GM21825 (cell line): ENCODE measurements at regions not wholly inside any gene's neighbourhood (a gene's known extent, or its start where the extent isn't known, plus 50 kb on each side); places are given as distances from the start of the nearest gene placed in this dataset.
"Not testable (repeated sequence)": the region's sequence is repeated elsewhere in the genome, so short reads cannot be mapped to it uniquely, and the experiment has no call there.

ENCODE experiments used
- ATAC-seq: cut with Tn5 transposase; IDR thresholded peaks from one replicate; pipeline ENCODE4 v1.9.1; 2021; ENCODE audit warnings: mild to moderate bottlenecking, moderate library complexity; ENCODE audit not compliant: unreplicated experiment

DNA sequence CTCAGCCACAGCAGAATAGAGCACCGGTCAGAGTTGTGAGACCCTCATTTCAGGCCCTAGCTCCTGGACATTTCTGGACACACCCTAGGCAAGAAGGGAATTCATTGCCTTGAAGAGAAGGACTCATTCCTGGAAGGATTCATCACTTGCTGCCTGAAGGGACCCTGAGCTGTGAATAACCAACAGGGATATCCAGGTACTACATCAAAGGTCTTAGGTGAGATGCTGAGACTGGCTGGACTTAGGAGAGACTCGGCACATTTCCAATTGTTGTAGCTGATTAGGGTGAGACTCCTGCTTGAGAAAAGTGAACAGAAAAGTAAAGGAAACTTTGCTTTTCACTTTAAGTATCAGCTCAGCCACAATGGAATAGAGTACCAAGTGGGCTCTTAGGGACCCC lies 208.1 kb upstream of the CDKN2B start:
- ATAC-seq: no peak

DNA sequence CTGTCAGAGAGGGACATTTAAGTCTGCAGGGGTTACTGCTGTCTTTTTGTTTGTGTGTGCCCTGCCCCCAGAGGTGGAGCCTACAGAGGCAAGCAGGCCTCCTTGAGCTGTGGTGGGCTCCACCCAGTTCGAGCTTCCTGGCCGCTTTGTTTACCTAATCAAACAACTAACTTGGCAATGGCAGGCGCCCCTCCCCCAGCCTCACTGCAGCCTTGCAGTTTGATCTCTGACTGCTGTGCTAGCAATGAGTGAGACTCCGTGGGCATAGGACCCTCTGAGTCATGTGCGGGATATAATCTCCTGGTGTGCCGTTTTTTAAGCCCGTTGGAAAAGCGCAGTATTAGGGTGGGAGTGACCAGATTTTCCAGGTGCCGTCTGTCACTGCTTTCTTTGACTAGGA lies 216.8 kb upstream of the CDKN2B start:
- ATAC-seq: not testable (repeated sequence)

DNA sequence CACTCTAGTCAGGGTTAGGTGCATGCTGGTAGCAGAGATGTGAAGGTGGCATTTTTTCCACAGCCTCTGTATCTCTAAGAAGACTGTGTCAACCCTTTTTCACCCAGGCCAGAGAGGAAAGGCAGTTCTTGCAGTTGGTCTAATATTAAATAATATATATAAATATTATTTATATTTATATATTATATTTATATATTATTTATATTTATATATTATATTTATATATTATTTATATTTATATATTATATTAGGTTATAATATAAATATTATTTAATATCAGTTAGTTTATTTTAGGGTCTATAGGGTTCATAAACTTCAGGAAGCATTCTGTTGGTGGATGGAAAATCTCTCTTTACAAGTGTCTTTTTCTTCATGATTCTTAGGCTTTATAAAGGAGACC lies 218.6 kb upstream of the DMRTA1 start:
- no peak for ATAC-seq

DNA sequence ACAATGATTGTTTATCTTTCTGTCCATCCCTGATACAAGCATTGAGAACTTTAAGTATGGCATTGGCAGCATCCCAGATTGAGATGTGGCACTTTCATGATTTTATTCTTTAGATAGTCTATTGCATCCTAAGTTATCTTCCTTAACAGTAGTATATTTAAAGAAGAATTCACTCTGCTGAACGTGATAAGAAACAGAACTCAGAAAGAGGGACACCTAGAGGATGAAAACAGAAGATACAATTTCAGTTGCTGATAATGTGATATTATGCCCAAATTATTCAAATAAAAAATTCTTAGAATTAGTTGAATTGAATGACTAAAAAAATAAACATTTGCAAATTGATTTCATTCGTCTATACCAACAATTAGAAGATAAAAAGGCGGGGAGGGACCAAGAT lies 218.1 kb upstream of the DMRTA1 start:
- ATAC-seq: no peak

DNA sequence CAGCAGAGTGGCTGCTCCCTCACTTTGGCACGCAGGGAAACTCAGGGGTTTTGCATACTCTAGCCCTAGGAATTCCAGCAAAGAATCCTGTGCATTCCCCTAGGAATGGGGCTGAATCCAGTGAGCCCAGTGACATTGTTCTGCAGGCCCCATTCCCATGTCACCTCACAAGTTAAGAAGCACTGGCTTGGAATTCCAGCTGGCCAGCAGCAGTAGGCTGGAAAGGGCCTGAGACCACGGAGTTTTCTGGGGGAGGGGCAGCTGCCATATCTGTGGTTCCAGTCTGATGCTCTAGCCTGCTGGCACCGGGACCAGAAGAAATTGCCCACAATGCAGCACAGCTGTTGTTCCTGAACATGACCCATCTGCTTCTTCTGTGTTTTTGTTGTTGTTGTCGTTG lies 217.6 kb upstream of the DMRTA1 start:
- no peak for ATAC-seq

DNA sequence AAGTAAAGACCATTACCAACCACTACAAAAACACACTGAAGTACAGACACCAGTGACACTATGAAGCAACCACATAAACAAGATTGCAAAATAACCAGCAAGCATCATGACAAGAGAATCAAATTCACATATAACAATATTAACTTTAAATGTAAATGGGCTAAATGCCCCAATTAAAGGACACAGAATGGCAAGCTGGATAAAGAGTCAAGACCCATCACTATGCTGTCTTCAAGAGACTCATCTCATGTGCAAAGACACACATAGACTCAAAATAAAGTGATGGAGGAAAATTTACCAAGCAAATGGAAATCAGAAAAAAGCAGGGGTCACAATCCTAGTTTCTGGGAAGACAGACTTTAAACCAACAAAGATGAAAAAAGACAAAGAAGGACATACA lies 215.3 kb upstream of the DMRTA1 start:
- ATAC-seq: not testable (repeated sequence)

DNA sequence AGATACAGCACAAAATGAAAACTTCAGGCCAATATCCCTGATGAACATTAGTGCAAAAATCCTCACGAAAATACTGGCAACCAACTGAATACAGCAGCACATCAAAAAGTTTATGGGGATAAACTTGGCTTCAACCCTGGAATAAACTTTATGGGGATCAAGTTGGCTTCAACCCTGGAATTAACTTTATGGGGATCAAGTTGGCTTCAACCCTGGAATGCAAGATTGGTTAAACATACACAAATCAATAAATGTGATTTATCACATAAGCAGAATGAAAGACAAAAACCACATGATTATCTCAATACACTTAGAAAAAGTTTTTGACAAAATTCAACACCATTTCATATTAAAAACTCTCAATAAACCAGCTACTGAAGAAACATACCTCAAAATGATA lies 213.7 kb upstream of the DMRTA1 start:
- no peak for ATAC-seq

DNA sequence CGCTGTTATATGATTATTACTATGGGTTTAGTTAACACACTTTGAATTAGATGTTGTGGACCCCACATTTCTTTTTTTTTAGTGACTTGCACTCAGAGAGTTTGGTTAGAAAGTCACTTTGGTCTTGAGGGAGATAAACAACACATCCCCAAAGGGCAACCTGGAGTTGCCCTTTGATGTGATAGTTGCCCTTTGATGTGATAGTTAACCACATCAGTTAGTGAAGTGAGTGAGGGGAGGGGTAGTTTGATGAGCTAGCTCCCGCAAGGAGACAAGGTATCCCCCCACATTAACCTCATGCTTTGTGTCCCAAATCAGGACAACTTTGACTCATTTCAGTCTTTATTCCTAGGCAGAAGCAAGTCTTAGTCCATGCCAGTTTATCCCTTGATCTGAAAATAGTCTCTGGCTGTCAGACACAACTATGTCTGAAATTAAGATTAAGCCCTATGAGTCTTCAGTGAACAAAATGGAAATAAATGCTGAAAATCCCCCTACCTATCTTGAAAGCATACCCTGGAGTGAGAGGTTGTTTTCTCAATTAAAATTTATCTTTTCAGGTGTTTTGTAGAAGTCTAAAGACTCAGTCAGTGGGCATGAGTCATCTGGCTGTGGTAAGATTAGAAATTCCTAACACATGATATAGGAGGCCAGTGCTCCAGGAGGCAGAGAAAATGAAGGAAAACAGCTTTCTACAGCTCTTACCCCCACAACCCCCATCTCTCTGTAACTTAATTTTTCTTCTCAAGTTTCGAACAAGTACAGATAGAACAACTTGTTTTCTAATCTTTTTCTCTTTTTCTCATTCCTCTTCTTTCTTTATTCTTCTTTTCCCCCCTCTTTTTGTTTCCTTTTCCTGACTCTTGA lies 208.9 kb upstream of the DMRTA1 start:
- ATAC-seq: no peak

DNA sequence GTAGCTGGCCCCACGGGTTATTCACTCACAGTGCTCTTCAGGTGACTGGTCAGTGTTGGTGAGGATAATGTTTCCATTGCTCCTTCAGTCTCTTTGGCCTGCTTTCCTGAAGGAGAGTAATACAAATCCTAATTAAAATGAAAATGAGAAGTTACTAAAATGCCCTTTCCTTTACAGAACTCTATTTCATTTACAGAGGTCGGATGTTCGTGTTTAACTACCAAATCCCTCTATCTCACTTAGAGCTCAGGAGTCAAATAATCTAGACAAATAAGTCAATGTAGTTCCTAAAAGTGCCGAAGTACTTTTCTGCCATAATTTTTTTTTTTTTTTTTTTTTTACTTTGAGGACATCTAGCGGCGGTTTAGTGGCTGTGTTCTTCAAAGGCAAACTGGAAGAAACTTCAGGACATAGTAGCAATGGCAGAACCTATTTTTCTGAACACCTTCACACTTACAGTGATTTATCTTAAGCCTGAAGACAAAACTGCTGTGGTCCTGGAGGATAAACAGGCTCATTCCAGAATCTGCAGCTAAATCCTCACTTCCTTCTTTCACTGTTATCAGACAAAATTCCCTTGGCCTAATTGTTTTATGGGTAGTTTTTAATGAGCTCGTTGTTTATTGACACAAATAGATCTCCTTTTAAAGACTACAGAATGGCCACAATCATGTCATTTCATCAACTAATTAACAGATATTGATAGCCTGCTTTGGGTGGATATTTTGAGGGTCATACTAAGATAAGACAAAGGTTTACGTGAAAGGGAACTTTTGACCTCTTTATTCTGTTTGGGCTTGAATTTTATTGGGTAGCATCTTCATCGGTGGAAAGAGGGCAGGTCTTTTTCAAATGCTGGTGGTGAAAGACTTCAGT lies 207.6 kb upstream of the DMRTA1 start:
- no peak for ATAC-seq

DNA sequence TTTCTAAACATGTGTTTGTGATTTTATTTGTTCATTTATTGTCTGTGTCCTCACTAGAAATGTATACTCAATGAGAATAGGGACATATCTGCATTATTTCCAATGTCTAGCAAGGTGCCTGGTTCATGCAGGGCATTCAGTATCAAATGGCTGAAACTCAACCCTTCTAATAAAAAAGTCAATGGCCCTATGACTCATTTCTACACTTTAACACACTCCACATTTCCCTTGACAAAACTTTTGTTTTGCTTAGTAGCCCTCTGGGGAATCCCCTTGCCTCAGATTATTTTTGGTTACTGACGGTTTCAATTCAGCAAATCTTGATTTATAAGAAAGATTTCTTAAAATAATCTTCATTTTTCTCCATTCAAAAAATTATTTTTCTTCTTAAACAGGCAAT lies 206.0 kb upstream of the DMRTA1 start:
- peak; percentile 74 for ATAC-seq

DNA sequence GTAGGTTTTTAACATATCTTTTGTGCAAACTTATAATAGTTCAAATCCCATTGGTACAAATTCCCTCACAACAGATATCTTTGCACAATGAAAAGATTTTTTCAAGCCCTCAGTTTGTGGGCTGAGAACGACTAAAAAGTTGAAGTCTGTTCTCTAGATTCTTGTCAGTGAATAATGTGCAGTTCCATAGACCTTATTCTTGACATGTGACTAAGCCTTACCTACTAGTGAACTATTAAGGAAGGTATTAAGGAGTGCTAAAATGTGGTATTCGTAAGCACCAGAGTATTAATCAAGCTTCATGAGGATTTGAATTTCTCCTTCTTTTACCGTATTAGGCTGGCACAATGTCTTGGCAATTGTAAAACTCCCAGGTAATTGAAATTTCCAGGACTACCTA lies 205.6 kb upstream of the DMRTA1 start:
- ATAC-seq: no peak

DNA sequence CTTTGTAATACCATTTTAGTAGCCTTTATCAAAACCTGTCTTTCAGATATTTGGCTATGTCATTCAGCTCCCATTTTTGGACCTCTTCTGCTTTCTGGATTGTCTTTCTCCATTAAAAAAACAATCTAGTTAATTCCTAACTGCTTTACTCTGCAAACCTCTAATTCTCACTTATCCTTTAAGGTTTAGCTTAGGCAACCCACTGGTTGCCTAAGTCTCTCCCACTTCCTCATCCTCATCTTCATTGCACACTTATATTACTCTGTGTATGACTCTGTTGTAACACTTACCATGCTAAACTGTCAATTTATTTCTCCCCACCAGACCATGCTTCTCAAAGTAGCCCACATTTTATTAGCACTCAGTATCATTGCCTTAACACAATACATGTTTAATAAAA lies 205.0 kb upstream of the DMRTA1 start:
- no peak for ATAC-seq

DNA sequence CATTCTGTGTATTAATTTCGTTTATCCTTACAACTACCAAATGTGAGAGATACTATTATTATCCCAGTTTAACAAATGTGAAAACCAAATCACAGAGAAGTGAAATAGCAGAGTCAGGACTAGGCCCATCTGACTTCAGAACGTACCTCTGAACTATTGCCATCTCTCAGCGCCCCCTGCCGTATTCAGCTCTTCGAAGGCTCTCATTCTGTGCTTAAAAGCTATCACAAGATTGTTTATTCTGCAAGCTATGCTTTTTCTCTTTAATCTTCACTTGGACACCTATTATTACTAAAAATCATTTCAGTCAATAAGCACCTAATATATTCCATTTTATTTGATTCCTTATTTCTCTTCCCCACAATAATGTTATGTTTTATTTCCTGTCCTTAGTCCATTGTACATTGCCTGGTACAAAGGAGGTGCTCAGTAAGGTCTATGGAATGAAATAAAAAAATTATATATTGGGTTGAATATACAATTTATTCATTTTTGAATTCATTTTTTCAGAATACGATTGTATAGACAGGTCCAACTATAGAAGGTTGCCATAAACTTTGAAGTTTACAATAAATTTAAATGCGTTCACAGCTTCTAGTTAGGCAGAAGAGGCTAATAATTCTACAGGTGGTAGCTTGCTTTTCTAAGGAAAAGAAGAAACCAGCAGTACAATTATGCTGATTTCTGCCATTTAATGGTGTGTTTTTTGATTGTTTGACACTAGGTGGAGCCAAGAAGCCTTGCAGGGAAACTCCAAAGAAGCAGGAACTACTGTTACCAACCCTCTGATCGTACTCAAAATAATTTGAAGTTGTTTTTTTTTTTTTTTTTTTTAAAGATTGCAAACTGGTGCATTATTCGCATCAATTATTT lies 202.2 kb upstream of the DMRTA1 start:
- ATAC-seq: no peak

DNA sequence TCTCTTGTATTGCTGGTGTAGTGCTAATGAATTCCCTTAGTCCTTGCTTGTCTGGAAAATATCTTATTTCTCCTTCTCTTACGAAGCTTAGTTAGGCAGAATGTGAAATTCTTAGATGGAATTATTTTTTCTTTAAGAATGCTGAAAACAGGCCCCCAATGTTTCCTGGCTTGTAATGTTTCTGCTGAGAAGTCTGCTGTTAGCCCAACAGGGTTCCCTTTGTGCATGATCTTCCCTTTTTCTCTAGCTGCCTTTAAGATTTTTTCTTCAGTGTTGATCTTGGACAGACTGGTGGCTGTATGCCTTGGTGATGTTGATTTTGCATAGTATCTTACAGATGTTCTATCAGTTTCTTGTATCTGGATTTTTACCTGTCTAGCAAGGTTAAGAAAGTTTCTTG lies 191.3 kb upstream of the DMRTA1 start:
- no peak for ATAC-seq

DNA sequence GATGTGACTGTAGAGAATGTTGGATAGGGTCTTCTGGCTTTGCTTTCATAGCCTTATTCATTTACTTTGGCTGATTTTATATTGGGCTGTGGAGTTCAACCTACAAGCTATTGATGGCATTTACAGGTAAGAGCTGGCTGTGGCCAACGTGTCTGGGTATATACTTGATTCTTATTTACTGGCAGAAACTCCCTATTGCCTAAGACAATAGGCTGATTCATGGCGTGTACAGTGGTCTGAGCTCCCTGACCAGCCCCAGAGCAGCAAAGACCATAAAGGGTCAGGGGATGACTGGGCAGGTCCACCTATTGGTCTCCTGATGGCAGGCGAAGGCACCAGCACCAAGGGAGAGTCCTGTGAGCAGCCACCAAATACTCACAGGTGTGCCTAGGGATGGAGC lies 190.2 kb upstream of the DMRTA1 start:
- ATAC-seq: no peak

DNA sequence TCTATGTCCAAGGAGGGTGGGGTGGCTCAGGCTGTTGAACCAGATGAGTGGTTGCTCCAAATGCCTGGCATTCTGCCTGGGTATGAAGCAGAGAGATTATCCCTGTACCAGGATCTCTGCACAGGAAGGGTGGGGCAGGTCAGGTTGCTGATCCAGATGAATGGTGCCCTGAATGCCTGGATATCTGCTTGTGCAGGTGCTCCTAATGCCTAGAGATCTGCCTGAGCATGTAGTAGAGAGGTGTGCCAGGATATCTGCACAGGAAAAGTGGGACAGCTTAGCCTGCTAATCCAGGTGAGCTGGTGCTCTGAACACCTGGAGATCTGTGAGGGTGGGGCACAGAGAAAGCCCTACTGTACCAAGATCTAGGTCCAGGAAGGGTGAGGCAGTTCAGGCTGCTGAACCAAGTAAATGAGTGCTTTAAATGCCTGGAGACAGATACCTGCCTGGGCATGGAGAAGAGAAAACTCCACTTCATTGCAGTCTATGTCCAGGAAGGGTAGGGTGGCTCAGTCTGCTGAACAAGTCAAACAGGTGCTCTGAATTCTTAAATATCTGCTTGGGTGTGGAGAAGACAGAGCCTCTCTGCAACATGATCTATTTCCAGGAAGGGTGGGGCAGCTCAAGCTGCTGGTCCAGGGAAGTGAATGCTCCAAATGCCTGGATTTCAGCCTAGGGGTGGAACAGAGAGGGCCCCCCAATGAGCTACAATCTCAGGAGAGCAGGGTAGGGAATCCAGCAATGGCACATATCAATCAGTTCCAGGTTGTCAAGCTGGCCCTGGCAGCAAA lies 189.4 kb upstream of the DMRTA1 start:
- ATAC-seq: no peak

DNA sequence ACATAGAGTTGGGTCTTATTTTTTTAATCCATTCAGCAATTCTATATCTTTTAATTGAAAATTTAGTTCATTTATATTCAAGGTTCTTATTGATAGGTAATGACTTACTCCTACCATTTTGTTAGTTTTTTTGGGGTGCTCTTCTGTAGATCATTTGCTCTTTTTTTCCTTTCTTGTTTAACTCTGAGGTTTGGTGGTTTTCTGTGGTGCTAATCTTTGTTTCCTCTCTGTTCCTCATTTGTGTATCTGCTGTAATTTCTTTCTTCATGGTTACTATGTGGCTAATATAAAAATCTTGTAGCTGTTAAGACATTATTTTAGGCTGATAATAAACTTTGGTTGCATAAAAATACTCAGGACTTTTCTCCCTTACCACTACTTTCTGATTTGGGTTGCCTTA lies 181.6 kb upstream of the DMRTA1 start:
- no peak for ATAC-seq

DNA sequence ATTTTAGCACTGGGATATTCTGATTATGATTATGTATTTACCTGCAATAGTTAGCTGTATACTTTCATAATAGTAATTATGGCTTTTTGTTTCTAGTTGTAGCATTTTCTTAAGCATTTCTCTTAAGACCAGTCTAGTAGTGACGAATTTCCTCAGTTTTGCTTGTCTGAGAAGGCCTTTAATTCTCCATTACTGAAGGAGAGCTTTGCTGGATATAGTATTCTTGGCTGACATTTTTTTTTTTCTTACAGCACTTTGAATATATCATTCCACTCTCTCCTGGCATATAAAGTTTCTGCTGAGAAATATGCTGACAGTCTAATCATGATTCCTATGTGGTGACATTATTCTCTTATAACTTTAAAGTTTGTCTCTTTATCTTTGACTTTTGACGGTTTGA lies 181.1 kb upstream of the DMRTA1 start:
- ATAC-seq: no peak

DNA sequence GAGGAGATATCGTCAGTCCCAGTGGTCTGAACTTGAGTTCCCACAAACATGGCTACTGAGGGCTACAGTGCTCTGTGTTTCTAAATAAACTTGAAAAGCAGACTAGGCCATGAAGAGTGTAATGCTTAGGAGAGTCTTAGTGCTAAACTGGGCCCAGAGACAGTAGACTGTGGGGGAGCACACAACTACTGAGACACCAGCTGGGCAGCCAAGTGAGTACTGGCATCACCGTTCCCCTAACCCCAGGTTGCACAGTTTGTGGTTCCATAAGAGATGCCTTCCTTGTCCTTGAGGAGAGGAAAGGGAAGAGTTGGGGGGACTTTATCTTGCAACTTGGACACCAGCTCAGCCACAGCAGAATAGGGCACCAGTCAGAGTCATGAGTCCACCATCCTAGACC lies 172.1 kb upstream of the DMRTA1 start:
- no peak for ATAC-seq

DNA sequence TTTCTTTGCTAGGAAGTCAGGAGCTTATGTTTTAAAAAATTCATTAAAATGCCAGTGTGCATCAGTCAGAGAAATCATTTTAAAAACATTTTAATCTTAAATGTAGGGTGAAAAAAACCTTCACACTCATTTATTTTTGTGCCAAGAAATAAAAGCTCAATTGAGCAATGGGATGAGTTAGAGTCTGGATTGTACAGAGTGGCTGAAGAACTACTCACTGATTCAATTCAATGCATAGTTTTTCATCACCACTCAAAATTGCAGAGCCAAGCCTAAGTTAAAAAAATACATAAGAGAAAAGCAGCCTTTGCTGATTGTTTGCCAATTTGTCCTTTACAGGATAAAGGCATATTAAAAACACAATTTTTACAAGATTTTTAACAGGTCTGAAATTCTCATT lies 168.2 kb upstream of the DMRTA1 start:
- no peak for ATAC-seq
